ENCODE measurements at regions not wholly inside any gene's neighbourhood (a gene's known extent, or its start where the extent isn't known, plus 50 kb on each side); places are given as distances from the start of the nearest gene placed in this dataset.

DNA sequence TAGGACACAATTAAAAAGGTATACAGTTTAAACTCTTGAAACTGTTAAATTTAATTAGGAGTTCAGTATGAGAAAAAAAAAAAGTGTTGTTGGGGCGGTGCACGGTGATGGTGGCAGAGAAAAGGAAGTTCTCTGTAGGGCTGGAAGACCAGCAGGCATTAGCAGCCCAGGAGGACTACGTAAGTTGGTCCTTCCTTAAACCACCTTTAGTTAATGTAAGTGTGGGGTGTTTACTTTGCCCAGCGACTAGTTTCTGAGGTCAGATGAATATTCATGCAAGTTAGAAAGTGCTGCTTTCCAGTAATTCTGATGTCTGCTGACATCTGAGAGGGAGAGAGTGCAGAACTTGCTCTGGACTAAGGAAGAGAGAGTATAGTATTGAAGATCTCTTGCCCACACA lies 54.9 kb downstream of the NKX2-1 start:
- DNase-seq (ENCODE audit: low read depth) = no peak

DNA sequence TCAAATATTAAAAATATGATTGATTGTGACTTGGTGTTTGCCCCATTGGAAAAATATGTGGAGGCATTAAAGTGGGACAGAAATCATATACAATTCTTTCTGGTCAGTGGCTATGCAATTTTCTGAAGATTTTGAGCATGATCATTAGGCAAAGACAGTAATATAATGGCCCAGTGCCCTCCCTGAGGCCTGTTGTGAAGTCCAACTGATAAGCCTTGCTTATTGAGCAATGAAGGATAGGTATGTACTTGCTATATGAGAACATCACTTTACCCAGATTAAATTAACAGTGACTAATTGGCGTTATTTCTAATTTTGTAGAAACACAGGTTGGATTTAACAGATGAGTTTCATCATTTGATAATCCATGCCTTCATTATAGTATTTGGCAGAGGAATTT lies 57.1 kb downstream of the NKX2-1 start:
- no peak for DNase-seq (ENCODE audit: low read depth)

DNA sequence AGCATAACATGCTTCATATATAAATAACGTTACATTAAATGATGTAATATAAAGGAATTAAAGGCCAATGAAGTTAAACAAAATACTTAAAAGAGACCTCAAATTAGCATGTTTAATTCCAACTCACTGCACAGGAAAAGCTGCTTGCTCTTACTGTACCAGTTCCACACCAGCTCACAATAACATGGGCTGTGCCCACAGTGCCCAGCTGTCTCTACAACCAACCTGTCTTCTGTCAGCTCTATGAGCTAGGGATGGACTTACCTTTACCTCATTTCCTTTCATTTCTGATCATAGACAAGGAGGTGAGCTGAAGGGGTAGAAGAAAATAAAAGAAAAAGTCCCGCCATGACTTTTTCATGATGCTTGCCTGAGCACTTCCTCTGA lies 64.8 kb downstream of the NKX2-1 start:
- DNase-seq (ENCODE audit: low read depth) = no peak

DNA sequence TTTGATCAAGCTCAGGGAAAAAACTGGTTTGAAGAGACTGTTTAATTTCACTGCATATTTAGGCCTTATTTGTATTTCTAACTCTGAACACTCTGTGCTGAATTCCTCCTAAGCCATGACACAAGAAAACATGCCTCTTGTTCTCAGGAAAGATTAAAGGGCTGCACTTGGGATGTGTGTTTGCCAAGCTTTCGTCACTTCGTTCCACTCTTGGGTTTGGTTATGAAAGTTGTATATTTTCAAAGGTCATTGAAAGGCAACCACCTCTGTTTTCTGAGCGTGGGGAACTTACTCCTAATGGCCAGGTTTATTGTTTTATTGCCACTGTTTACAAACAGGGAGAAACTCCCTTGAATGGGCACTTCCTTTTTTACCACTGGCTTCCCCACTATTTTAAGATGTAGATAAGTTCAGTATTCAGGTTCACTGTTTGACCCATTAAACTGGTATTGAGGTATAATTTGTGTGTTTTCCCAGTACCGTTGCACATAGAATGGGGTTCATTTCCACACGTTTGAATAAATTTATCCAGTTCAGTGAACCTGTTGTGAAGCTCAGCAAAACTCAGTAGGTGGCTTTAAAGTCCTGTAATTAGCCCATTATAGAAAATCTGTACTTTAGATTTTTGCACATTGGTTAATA lies 65.3 kb downstream of the NKX2-1 start:
- DNase-seq (ENCODE audit: low read depth) = no peak

DNA sequence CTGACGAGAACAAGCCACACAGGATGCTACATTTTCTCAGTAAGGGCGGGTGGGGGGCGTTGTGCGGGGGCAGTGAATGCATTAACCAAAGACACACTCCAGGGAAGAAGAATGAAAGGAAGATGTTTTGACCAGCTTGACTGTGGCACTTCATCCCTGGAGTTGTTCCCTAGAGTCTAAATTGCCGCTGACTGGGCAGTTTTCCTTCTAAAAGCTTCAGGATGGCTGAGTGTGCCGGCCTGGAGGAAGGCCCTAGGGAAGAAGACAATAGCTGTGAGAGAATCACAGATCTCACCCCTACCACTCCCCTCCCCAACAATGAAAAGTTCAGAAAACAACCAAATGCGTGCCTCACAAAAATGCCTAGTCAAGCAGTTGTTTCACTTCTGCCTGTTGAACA lies 67.2 kb downstream of the NKX2-1 start:
- no peak for DNase-seq (ENCODE audit: low read depth)

DNA sequence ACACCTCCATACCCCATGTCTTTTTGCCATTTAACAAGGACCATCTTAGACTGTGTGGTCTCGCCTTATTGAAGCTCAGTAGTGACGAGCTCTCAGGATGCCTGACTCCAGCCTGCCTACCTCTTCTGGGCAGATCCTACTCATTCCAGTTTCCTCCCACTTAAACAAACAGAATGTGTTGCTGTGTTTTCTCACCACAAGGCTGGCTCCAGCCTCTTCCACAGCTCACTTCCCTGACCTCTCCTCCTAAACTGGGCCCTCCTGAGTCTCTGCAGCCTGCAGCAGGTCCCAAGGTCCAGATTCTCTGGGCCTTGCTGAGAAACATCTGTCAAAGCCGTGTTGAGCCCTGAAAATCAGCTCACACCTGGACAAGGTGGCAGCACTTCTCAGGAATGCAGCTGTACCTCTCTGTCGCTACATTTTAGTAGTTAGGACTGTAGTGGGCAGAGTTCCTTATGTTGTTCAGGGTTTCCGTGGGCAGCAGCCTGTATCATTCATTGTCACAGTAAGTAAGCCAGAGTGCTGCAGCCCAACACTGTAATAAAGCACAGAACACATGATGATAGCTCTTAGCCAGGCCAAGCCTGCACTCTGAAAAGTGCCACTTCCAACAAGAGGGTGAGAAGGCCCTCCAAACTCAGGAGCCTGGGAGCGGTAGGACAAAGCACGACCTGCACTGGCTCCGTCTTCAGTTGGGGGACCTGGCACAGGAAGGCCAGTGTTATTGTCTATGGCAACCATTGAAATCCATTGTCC lies 68.5 kb downstream of the NKX2-1 start:
- no peak for DNase-seq (ENCODE audit: low read depth)

DNA sequence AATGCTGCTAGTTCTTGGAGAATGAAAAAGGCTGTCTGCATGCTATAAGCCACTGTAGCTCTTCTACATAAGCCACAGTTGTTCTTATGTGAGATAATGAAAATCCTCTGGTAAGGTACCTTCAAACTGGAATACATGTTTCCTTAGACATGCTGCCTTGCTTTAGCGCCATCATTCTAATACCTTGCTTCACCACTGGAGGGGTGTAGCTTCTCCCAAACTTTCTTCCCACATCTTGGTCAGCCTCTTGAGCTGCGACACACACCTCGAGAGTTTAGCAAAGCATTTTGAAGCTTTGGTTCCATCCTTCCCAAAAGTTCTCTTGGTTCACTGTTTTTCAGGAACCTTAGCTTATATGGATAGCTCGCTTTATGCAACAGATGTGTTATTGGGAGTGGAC lies 69.5 kb downstream of the NKX2-1 start:
- peak; percentile 59 for DNase-seq (ENCODE audit: low read depth)

DNA sequence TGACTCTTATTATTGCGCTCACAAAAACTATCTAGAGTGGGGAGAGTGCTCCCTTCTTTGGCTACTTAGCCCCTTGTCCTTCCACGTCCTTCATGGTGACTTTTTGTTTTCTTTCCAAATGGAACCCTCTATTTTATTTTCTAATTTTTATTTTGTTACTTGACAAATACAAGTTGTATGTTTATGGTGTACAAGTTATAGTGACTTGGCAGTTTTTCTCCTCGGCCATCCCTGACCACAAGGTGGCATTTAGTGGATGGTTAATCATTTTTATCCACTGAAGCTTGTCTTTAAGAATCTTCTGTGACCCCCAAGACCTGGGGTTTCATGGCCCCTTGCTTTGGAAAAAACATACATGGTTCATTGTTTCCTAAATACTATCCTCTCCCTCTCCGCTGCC lies 70.1 kb downstream of the NKX2-1 start:
- DNase-seq (ENCODE audit: low read depth) = no peak

DNA sequence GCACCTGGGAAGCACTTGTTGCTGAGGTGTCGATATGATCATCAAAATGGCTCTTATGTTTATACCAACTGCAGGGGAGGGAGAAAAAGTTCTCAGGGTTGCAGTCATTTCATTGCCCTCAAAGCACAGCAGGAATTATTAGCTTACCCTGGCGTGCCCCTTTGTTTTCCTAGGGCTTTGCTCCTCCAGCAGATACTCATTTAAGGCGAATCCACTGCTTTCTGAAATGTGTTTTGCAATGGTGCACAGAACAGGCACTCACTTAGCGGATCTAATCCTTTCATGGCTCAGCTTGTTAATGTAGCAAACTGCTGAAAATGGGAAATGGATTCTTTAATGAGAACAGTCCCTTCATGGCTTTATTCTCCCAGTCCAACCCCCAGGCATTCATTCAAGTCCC lies 76.7 kb downstream of the NKX2-1 start:
- DNase-seq (ENCODE audit: low read depth) = no peak

DNA sequence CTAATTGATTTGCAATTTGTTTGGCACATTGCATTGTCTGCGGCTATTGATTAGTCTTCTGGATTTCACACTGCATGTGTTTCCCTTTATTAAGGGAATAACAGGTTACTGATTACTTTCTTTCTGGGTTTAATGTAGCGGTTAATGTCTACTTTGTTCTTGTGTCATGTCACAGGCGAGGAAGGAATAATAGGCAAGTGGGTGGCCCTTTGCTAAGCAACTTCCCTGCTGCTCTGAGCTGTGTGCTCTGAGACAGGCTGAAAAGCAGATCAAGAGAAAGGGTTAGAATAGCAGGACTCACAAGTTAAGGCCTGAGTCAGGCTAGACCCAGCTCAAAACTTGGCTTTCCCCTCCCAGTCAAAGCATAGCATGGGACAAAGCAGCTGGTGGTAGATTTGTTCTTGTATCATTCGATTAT lies 77.2 kb downstream of the NKX2-1 start:
- DNase-seq (ENCODE audit: low read depth) = no peak

DNA sequence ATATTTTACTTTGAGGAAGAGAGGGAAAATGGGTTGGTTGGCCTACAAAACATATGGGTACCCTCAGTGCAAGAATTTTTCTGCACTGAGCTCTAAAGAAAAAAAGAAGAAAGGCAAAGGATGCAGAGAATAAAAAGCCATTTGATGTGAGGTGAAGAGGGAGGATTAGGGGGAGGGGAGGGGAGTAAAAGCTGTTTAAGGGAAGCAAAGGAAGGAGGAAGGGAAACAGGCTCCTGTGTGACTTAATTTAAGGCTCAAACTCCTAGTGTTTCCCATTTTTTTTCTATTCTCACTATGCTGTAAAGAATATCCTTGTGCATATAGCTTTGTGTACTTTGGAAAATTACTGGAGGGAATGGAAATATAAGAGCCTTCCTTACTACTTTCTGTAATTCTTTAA lies 78.7 kb downstream of the NKX2-1 start:
- DNase-seq (ENCODE audit: low read depth) = no peak

DNA sequence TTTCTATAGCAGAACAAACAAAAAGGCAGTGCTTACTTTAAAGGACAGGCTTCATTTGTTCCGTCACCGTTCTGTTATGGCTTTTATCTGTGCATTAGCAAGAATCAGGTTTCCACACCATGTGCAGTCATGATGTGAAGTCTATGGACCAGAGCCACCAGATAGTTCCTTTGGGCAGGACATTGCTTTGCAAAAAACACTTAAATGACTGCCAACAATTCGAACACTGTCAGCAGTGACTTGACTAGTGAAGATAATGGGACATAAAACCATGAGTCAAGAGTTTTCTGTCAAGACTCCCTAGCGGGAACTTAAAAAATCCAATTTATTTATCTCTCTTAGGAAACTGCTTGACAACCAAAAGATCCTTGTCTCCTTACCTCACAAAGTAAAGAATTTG lies 80.3 kb downstream of the NKX2-1 start:
- no peak for DNase-seq (ENCODE audit: low read depth)

DNA sequence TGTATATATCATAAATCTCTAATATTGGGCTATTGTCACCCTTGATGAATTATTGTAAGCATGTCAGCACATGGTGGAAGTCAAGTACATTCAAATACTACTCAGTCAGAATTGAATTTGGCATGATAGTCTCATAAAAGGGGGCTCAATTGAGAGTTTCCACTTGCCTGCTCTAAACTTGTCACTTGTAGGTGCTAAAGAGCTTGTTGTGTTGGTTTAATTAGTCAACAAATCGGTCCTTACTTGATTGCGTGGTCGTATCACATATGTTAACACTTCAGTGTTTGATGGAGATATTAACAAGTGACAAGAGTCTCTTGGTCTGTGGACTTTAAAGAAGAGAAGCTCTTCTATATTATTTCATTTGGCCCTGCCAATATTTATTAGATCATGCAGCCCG lies 81.1 kb downstream of the NKX2-1 start:
- no peak for DNase-seq (ENCODE audit: low read depth)

DNA sequence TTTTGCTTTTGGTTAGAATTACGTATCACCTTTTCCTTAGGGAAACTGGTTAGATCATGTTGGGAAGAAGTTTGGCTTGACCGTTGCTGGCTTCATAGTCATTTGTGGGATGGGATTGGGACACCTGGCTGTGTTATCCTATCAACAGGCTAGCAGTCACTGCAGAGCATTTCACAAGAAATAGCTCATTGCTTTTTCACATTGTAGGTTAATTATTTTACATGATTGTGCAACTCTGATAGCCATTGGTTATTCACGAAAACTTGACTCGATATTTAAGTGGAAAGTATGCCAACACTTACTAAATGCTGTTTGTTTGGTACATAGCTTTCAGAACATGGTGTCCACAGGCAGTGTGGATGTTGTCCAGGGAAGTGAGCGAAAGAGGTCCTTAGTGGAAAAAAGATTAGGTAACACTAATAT lies 89.4 kb downstream of the NKX2-1 start:
- DNase-seq (ENCODE audit: low read depth) = no peak

DNA sequence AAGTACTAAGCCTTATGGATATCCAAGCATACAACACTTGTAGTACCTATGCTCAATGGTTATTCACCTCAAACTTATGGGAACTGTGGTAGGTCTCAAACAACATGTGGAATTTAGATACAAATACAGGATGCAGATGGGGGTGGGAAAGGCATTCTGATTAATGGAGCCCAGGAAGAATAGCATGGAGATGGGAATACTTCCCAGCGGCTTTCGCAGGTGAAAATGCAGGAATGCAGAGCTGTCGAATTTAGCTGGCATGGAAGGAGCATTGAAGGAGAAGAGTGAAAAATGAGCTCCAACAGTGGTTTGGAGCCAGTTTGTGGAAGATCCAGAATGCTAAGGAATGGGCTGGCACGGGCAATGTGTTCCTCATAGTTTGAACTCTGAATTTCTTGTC lies 89.9 kb downstream of the NKX2-1 start:
- DNase-seq (ENCODE audit: low read depth) = no peak

DNA sequence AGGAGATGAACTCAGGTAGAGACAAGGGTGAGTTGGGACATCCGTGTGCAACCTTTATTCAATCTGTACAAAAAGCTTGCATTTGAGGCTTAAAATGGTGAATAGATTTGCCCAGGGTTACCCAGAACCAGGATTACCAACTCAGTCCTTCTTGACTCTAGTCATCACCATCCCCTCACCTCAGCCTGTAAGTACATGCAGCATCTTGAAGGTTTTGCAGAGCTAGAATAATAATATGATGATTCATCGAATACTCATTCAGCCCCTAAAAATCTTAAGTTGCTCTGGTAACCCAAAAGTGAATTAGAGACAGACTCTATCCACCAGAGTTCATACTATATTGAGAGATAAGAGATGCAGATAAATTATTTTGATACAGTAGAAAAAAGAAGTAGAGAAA lies 90.3 kb downstream of the NKX2-1 start:
- no peak for DNase-seq (ENCODE audit: low read depth)

DNA sequence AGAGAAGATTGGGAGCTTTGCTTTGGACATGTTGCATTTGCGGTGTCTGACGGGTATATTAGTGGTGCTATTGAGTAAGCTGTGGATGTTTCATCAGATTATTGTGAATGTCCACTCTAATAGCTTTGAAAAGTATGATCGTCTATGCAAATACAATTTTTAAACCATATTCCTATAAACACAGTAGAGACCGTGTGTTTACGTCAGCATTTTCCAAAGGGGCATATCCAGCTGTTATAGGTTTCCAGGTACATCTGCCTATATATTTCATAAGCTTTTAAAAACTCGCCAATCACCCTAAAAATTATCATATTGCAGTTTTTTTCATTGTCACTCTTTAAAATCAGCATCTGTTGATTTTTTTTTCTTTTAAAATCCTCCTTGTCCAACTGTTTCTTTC lies 91.7 kb downstream of the NKX2-1 start:
- no peak for DNase-seq (ENCODE audit: low read depth)

DNA sequence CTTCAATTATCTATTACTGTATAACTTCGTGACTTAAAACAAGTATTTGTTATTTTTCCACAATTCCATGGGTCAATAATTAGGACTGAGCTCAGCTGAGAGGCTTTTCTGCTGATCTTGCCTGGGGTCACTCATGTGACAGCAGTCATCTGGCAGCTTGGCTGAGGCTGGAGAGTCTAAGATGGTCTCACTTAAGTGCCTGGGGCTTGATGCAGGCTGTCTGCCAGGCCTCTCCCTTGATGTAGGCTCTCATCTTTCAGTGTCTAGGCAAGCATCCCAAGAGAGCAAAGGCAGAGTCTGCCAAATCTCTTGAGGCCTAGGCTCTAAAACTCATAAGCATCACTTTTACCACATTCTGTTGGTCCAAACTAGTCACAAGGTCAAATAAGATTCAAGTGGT lies 93.2 kb downstream of the NKX2-1 start:
- DNase-seq (ENCODE audit: low read depth) = no peak

DNA sequence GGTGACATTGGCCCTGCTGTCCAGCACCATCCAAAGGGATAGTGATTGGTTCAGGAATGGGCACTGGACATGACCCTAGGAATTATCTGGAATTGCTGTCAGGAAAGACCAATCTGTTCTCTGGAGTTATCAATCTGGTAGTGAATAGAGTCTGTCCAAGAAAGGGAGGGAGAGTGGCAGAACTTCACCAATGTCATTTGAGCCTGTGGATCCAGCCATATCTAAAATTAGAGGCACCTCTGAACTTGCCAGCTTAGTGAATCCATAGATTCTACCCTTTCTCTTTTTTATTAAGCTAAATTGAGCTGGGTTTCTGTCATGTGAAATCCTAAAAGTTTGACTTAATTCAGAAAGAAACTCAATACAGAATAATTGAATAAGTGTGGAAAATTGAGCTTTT lies 93.9 kb downstream of the NKX2-1 start:
- DNase-seq (ENCODE audit: low read depth) = no peak

DNA sequence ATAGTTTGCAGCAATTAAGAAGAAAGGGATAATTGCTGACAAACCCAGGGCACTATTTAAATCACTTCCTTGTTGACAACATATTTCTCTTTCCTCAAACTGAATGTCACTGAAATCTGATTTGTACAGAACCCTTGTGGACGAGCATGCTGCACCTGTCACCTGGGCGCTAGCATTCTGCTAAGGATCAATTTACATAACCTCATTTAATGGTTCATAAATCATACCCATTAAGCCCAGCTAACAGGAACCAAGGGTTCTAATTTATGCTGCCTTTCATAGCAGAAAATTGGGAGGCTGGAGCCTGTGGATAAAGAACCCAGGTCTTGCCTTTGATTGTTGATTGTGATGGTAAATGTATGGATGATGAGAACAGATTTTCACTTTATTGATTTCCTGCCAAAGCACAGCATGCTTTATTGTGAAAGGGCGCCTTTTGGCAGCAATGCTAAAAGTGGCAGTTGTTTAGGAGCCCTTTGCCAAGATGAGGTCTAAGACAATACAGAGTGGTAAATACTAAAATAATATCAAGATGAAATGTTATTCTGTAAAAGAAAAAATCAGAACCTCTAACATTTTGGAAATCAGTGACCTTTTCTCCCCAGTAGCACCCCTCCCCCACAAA lies 95.4 kb downstream of the NKX2-1 start:
- DNase-seq (ENCODE audit: low read depth) = no peak

DNA sequence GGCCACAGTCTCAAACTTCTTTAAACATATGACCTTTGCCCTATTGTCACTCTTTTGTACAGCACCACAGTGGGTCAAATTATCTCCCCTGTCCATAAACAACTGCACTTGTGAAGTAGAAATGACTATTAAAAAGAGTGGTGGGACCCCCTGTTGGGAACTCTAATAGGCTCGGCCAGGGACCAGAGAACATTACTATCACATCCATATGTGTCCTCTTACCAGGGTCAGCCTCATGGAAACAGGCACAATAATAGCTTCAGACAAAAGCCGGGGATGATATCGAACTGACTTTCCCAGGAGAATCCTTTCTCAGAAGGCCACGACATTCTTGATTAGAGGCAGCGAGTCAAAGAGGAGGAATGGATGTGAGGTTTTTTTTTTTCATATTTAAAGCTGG lies 96.6 kb downstream of the NKX2-1 start:
- DNase-seq (ENCODE audit: low read depth) = no peak

DNA sequence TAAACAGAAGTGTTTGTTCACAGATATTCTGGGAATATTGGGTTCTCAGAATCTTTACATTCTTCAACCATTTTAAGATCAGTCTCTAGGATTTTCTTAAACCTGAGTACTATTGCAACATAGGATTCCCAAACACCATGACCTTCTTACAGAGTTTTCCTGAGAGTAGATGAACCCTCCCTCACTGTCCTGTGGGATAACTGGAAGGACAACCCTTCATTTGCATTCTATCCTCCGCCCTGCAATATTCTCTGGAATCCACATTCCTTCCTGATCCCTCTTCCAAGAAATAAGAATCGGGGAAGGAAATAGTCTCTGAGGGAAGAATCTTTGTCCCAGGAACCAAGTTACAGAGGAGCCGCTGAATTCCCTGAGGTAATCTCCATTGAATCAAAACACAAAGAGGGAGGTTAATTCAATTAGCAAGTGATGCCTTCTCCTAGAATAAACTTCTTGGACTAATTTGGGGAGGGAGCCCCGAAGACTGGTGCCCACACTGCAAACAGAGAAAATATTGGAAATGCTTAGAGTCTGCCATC lies 99.8 kb upstream of the MBIP start:
- DNase-seq (ENCODE audit: low read depth) = no peak

DNA sequence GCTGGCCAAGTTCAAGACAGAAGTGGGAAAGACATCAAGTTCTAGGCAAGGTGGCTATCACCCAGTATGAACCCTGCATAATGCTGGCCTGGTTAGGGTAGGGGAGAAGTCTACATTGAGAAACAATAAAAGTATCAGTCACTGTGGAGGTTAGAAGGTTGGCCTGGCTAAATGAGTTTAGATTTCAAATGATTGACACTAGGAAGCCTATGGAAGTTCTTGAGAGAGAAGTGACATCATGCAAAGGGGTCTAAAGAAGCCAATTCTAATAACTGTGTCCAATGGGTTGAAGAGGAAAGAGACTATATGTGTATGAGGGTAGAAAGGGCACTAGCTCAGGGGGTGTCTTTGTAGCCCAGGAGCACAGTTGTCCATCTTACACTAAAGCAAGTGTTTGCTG lies 98.5 kb upstream of the MBIP start:
- no peak for DNase-seq (ENCODE audit: low read depth)

Data from Daoy (cell line).